NB4 (cell line): ENCODE measurements at regions not wholly inside any gene's neighbourhood (a gene's known extent, or its start where the extent isn't known, plus 50 kb on each side); places are given as distances from the start of the nearest gene placed in this dataset.
A peak's percentile ranks its signal among the peaks of the same experiment; 100 is the strongest.

Source experiments
- DNase-seq: peaks from one replicate; pipeline ENCODE4 v3.0.0; 2010; ENCODE audit warnings: low read depth
- H3K4me3 ChIP-seq: one replicate; pipeline ENCODE4 v1.5.1; 2011; ENCODE audit warnings: mild to moderate bottlenecking, low read depth, low read length, moderate library complexity
- MAX ChIP-seq: IDR thresholded peaks from 2 replicates; pipeline ENCODE4 v1.6.1; 2011; ENCODE audit warnings: low read depth, low read length
- MYC ChIP-seq: IDR thresholded peaks from 2 replicates; pipeline ENCODE4 v1.6.1; 2011; ENCODE audit warnings: low read depth, low read length
- POLR2A ChIP-seq: IDR thresholded peaks from 2 replicates; pipeline ENCODE4 v1.6.1; 2011; ENCODE audit warnings: mild to moderate bottlenecking; ENCODE audit not compliant: insufficient read length; ENCODE audit errors: extremely low read depth
- TF ChIP-seq, protein P1 (sequence below): IDR thresholded peaks from one replicate; pipeline ENCODE4 v1.5.1; 2012; ENCODE audit warnings: low read depth, low read length

GRCh38 chr6:122859676-122860075 is 70.6 kb downstream of the SMPDL3A start:
- TF ChIP-seq, protein P1, sequence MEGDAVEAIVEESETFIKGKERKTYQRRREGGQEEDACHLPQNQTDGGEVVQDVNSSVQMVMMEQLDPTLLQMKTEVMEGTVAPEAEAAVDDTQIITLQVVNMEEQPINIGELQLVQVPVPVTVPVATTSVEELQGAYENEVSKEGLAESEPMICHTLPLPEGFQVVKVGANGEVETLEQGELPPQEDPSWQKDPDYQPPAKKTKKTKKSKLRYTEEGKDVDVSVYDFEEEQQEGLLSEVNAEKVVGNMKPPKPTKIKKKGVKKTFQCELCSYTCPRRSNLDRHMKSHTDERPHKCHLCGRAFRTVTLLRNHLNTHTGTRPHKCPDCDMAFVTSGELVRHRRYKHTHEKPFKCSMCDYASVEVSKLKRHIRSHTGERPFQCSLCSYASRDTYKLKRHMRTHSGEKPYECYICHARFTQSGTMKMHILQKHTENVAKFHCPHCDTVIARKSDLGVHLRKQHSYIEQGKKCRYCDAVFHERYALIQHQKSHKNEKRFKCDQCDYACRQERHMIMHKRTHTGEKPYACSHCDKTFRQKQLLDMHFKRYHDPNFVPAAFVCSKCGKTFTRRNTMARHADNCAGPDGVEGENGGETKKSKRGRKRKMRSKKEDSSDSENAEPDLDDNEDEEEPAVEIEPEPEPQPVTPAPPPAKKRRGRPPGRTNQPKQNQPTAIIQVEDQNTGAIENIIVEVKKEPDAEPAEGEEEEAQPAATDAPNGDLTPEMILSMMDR = no peak
- H3K4me3 ChIP-seq = no peak overlapping the region
- no peak for DNase-seq

- no peak for TF ChIP-seq MYC
- TF ChIP-seq POLR2A = no peak
- no peak for TF ChIP-seq MAX
- TF ChIP-seq, protein P1 = no peak
Observed at GRCh38 chr6:122861594-122861993, 72.5 kb downstream of the SMPDL3A start.

GRCh38 chr6:122868137-122868536 is 79.1 kb downstream of the SMPDL3A start:
- DNase-seq = no peak
- TF ChIP-seq MYC (no peak), POLR2A (no peak), MAX (no peak)
- TF ChIP-seq, protein P1 = no peak
- H3K4me3 ChIP-seq = no peak overlapping the region

More at GRCh38 chr6:122861594-122861993, 72.5 kb downstream of the SMPDL3A start:
- no peak for DNase-seq
- no peak overlapping the region for H3K4me3 ChIP-seq

DNA sequence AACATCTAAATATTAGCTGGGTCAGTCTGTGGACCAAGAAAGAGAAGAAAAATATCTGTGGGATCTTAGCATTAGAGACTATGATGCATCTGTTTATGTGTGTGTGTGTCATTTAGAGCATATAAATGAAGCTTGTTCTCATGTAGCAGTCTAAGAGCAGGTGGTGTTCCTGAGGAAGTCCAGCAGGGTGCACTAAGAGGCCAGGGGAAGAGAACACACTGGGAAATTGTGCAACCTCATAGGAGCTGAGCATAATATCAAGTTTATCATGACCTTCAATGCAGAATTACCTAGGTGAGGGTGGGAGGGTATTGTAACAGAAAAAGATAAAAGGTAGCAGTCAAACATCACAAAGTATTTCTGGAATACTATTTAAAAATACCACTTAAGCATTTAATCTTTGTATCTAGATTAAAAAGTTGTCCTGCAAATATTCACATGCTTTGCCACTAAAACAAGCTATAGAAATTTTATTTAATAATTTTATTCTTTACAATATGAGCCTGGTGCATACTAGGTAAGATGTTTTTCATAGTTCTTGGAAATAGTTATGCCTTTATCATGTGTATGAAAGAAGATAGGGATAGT is 80.5 kb downstream of the SMPDL3A start:
- DNase-seq = peak; percentile 59
- H3K4me3 ChIP-seq = no peak overlapping the region
- TF ChIP-seq POLR2A (no peak), MAX (peak; percentile 41; the same call in 1 of the 2 replicates)
- TF ChIP-seq, protein P1 = peak; percentile 63

DNA sequence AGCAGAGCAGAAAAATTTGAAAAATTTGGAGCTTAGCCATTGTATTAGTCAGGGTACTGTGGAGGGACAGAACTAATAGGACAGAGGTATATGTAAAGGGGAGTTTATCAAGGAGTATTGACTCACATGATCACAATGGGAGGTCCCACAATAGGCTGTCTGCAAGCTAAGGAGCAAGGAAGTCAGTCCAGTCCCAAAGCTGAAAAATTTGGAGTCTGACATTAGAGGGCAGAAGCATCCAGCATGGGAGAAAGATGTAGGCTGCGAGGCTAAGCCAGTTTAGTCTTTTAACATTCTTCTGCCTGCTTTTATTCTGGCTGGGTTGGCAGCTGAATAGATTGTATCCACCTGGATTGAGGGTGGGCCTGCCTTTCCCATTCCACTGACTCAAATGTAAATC is 82.0 kb downstream of the SMPDL3A start:
- H3K4me3 ChIP-seq = no peak overlapping the region
- TF ChIP-seq, protein P1 = no peak
- no peak for TF ChIP-seq MAX
- TF ChIP-seq MYC = no peak
- no peak for TF ChIP-seq POLR2A
- DNase-seq = no peak

- TF ChIP-seq POLR2A (no peak), MYC (no peak), MAX (no peak)
- TF ChIP-seq, protein P1 = no peak
- DNase-seq = no peak
- no peak overlapping the region for H3K4me3 ChIP-seq
Observed at GRCh38 chr6:122872311-122872710, 83.3 kb downstream of the SMPDL3A start.
